BLaER1 treated with 17β-estradiol and CSF1 and Interleukin-3, amounts not matched to agents 10 nM and 100 nM (cell line): ENCODE measurements at regions not wholly inside any gene's neighbourhood (a gene's known extent, or its start where the extent isn't known, plus 50 kb on each side); places are given as distances from the start of the nearest gene placed in this dataset.
A peak's percentile ranks its signal among the peaks of the same experiment; 100 is the strongest.

Experiments used
- H3K27ac ChIP-seq, 11 experiments: shearing (Covaris generic); formaldehyde crosslinking; 2 replicates each; pipeline ENCODE4 v1.8.1; 2022
- H3K27me3 ChIP-seq, 11 experiments: shearing (Covaris generic); formaldehyde crosslinking; 2 replicates each; pipeline ENCODE4 v1.8.1; 2022
- H3K36me3 ChIP-seq, 11 experiments: shearing (Covaris generic); formaldehyde crosslinking; 2 replicates each; pipeline ENCODE4 v1.8.1; 2022
- H3K4me1 ChIP-seq, 10 experiments: shearing (Covaris generic); formaldehyde crosslinking; 2 replicates each; pipeline ENCODE4 v1.8.1; 2022
- H3K4me2 ChIP-seq, 11 experiments: shearing (Covaris generic); formaldehyde crosslinking; 2 replicates each; pipeline ENCODE4 v1.8.1; 2022
- H3K4me3 ChIP-seq, 10 experiments: shearing (Covaris generic); formaldehyde crosslinking; 2 replicates each; pipeline ENCODE4 v1.8.1; 2022
- H3K9ac ChIP-seq, 11 experiments: shearing (Covaris generic); formaldehyde crosslinking; 2 replicates each; pipeline ENCODE4 v1.8.1; 2022
- H3K9me3 ChIP-seq, 11 experiments: shearing (Covaris generic); formaldehyde crosslinking; replicated peaks in 1 of 11; 2 replicates each; pipeline ENCODE4 v1.8.1; 2022
- H4K20me1 ChIP-seq, 11 experiments: shearing (Covaris generic); formaldehyde crosslinking; 2 replicates each; pipeline ENCODE4 v1.8.1; 2022
- Cebpa-rat ChIP-seq, 11 experiments: shearing (Covaris generic); IDR thresholded peaks; 2 replicates each; pipeline ENCODE4 v1.8.1; 2022

DNA sequence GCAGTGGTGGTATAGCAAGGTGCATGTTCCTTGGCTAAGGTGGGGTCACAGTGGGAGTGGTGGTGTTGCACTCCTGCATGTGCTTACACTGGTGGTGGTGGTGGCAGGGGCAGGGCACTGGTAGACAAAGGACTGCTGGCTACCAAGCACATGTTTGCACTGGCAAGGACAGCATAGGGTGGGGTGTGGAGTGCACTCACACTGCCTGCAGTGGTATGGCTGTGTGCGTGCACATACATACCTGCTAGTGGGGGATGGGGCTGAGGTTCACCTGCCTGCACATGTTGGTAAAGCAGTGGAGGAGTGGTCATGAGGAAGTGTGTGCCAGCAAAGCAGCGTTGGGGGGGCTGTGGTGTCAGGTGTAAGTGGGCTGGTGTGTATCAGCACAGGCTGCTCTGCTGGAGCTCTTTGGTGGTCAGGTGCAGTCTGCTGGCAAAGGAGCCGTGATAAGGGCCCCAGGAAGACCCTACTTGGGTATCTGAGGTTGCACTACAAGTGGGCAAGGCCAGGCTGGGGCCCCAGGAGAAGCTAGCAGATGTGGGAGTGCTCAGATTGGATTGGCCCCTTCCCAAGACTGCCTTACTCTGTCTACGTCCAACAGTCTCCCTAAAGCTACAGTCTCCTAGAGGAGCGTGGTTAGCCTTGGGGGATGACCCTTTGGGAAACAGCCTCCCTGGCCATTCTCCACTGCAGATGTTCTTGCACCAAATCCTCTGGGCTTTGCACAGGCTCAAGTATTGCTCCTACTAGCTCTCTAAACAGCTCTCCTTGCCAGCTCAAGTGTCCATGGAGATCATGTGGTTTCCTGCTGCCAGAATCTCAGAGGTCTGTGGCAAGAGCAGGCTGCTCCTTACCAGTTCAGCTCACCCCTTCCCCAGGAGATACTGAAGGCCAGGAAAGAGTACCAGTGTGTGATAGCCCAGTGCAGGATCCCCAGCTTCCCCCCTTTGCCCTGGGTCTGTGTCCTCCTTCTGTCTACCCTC lies 486.3 kb upstream of the PABPC4L start:
- no peaks in the 10 kb centered on the region for H4K20me1 ChIP-seq
- H3K9ac ChIP-seq = no peak overlapping the region
- no peak overlapping the region for H3K4me3 ChIP-seq
- H3K4me1 ChIP-seq = peaks cover 0 to 9% (median 6%) of the 10 kb centered on the region in 10 experiments; a peak in 11 of 20 replicates
- H3K4me2 ChIP-seq = peak overlapping the region in 7 of 11 experiments; percentile 3 to 34 (median 28); a peak in 9 of 22 replicates
- no peaks in the 10 kb centered on the region for H3K9me3 ChIP-seq
- no peaks in the 10 kb centered on the region for H3K27me3 ChIP-seq
- no peak overlapping the region for H3K27ac ChIP-seq
- no peak for TF ChIP-seq Cebpa-rat (IDR thresholded peaks at IDR 0.05)
- no peaks in the 10 kb centered on the region for H3K36me3 ChIP-seq

DNA sequence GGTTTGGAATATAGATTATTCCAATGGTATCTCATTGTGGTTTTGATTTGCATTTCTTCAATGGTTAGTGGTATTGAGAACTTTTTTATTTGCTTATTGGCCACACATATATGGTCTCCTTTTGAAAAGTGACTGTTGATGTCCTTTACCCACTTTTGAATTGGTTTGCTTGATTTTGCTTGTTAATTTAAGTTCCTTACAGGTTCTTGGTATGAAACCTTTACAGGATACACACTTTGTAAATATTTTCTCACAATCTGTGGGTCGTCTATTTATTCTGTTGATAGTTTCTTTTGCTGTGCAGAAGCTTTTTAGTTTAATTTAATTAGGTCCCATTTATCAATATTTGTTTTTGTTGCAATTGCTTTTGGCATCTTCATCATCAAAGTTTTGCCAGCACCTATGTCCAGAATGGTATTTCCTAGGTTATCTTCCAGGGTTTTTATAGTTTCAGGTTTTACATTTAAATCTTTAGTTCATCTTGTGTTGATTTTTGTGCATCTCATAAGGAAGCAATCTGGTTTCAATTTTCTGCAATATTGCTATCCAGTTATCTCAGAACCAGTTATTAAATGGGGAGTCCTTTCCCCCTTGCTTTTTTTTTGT lies 475.7 kb upstream of the PABPC4L start:
- Histone ChIP-seq H3K4me2 (no peak overlapping the region), H3K36me3 (no peaks in the 10 kb centered on the region), H3K27ac (no peak overlapping the region), H3K27me3 (no peaks in the 10 kb centered on the region), H3K9ac (no peak overlapping the region), H3K4me1 (no peaks in the 10 kb centered on the region), H4K20me1 (no peaks in the 10 kb centered on the region), H3K9me3 (no peaks in the 10 kb centered on the region), H3K4me3 (no peak overlapping the region)
- TF ChIP-seq Cebpa-rat (IDR thresholded peaks at IDR 0.05) = no peak

DNA sequence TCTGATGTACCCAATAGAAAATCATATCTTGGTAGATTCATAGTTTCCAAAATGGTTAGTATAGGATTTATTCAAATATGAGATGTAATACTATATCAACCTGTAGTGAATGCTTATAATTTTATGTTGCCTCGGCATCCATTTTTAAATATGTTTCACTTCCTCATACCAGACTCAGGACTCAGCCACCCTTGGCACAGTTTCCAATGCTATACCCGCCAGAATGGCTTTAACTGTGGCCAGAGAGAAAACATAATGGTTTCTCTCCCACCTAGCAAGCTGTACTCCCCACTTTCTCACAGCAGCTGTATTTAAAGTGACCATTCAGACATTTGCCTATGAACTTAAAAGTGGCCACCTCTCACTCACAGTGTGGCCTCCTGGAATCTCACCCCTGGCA lies 466.6 kb upstream of the PABPC4L start:
- H3K4me2 ChIP-seq = no peak overlapping the region

DNA sequence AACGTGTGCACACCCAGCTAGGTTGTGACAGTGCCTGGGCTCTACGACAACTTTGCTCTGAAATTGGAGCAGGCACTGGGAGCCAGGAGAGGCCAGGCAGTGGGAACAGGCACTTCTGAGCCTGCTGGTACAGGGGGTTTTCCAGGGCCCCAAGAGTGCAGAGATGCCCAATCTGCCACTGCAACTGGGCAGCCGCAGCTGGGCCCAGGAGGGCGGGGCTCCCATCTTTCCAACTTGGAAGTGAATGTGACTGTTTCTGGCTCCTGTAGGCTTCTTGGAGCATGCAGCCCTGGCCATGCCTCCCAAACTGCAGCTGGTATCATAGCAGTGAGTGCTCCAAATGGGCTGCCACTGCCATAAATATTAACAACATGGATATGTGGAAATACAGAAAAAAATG lies 465.1 kb upstream of the PABPC4L start:
- no peaks in the 10 kb centered on the region; a peak in 1 of 22 replicates for H3K27me3 ChIP-seq
- no peak overlapping the region for H3K4me2 ChIP-seq
- H3K36me3 ChIP-seq = no peaks in the 10 kb centered on the region
- H3K27ac ChIP-seq = no peak overlapping the region
- no peak overlapping the region for H3K4me3 ChIP-seq
- H3K9ac ChIP-seq = no peak overlapping the region
- H3K9me3 ChIP-seq = peaks cover 0 to 15% (median 5%) of the 10 kb centered on the region in 11 experiments; a peak in 7 of 22 replicates
- TF ChIP-seq Cebpa-rat (IDR thresholded peaks at IDR 0.05) = no peak
- no peaks in the 10 kb centered on the region for H4K20me1 ChIP-seq
- H3K4me1 ChIP-seq = peaks cover 0 to 3% (median 0%) of the 10 kb centered on the region in 10 experiments; a peak in 1 of 20 replicates

More for the DNA sequence above, 466.6 kb upstream of the PABPC4L start:
- no peaks in the 10 kb centered on the region for H4K20me1 ChIP-seq
- no peak overlapping the region for H3K4me3 ChIP-seq
- no peaks in the 10 kb centered on the region; a peak in 1 of 22 replicates for H3K27me3 ChIP-seq
- H3K27ac ChIP-seq = no peak overlapping the region
- H3K9me3 ChIP-seq = peaks cover 0 to 15% (median 5%) of the 10 kb centered on the region in 11 experiments; a peak in 7 of 22 replicates
- TF ChIP-seq Cebpa-rat (IDR thresholded peaks at IDR 0.05) = no peak
- H3K36me3 ChIP-seq = no peaks in the 10 kb centered on the region
- no peak overlapping the region for H3K9ac ChIP-seq
- peaks cover 0 to 3% (median 0%) of the 10 kb centered on the region in 10 experiments; a peak in 1 of 20 replicates for H3K4me1 ChIP-seq

DNA sequence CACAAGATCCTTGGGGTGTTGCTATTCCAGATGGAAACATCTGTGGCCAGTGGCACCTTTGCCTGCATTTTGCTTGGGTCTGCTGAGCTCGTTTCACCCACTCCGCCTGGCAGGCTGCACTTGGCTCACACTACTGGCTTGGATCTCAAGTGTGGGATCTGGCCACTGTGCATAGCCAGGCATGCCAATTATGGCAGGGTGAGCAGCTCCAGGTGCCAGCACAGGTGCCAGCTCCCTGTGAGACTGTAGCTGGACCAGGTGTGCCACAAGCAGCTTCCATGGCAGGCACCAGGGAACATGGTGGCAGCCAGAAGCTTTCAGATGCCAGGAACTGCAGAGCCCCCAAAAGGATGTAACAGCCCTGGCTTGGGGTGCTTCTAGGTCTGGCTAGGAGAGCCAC lies 463.8 kb upstream of the PABPC4L start:
- Histone ChIP-seq H3K4me2 (no peak overlapping the region), H3K36me3 (no peaks in the 10 kb centered on the region), H3K27ac (no peak overlapping the region), H3K4me1 (peaks cover 0 to 3% (median 0%) of the 10 kb centered on the region in 10 experiments; a peak in 1 of 20 replicates), H3K4me3 (no peak overlapping the region), H3K27me3 (no peaks in the 10 kb centered on the region; a peak in 1 of 22 replicates), H4K20me1 (no peaks in the 10 kb centered on the region), H3K9ac (no peak overlapping the region), H3K9me3 (peaks cover 0 to 15% (median 5%) of the 10 kb centered on the region in 11 experiments; a peak in 7 of 22 replicates)
- no peak for TF ChIP-seq Cebpa-rat (IDR thresholded peaks at IDR 0.05)

DNA sequence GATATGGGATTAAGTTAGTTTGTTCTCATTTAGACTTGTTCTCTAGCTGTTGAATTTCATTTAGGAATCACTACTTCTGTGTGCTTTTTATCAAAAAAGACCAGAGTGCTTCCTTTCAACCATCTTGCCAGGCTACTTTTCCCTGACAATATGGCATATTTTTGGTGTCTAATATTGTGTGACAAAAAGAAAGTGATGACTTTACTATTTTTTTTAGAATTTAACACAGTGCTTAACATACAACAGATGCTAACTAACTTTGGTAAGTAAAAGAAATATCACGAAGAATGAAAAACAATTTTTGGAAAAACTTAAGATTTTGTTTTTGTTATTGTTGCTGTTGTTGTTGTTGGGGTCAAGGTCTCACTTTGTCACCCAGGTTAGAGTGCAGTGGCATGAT lies 462.2 kb upstream of the PABPC4L start:
- H3K4me3 ChIP-seq = no peak overlapping the region
- H4K20me1 ChIP-seq = no peaks in the 10 kb centered on the region
- H3K9ac ChIP-seq = no peak overlapping the region
- no peak for TF ChIP-seq Cebpa-rat (IDR thresholded peaks at IDR 0.05)
- no peak overlapping the region for H3K27ac ChIP-seq
- H3K9me3 ChIP-seq = peaks cover 0 to 15% (median 5%) of the 10 kb centered on the region in 11 experiments; a peak in 7 of 22 replicates
- peaks cover 0 to 3% (median 0%) of the 10 kb centered on the region in 10 experiments; a peak in 1 of 20 replicates for H3K4me1 ChIP-seq
- H3K36me3 ChIP-seq = no peaks in the 10 kb centered on the region
- no peak overlapping the region for H3K4me2 ChIP-seq
- H3K27me3 ChIP-seq = no peaks in the 10 kb centered on the region; a peak in 1 of 22 replicates

GRCh38 chr4:134650461-134650860 lies 448.9 kb upstream of the PABPC4L start:
- Histone ChIP-seq H3K27me3 (no peaks in the 10 kb centered on the region), H4K20me1 (no peaks in the 10 kb centered on the region), H3K9me3 (no peaks in the 10 kb centered on the region), H3K4me1 (no peaks in the 10 kb centered on the region), H3K9ac (no peak overlapping the region), H3K4me2 (no peak overlapping the region), H3K36me3 (no peaks in the 10 kb centered on the region), H3K4me3 (no peak overlapping the region), H3K27ac (no peak overlapping the region)
- no peak for TF ChIP-seq Cebpa-rat (IDR thresholded peaks at IDR 0.05)

DNA sequence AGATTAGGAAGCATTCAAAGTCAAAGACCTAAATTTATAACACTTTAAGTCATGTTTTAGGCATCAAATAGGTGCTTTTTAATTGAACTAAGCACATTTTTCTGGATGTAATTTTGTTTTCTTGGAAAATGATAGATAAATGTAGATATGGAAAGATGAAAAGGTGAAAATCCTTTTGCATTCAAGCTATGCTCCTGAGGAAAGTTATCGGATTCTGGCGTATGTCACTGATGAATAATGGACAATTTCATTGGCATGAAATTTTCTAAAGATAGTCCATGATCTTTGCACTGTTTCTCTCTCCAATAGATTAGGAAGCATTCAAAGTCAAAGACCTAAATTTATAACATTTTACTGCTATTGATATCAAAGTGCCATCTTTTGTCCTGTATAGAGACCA lies 444.2 kb upstream of the PABPC4L start:
- no peak for TF ChIP-seq Cebpa-rat (IDR thresholded peaks at IDR 0.05)
- no peaks in the 10 kb centered on the region for H3K27me3 ChIP-seq
- H3K4me2 ChIP-seq = no peak overlapping the region
- no peaks in the 10 kb centered on the region for H3K36me3 ChIP-seq
- H3K4me3 ChIP-seq = no peak overlapping the region
- H3K27ac ChIP-seq = no peak overlapping the region
- no peaks in the 10 kb centered on the region for H4K20me1 ChIP-seq
- no peak overlapping the region for H3K9ac ChIP-seq
- H3K4me1 ChIP-seq = no peaks in the 10 kb centered on the region
- H3K9me3 ChIP-seq = no peaks in the 10 kb centered on the region

DNA sequence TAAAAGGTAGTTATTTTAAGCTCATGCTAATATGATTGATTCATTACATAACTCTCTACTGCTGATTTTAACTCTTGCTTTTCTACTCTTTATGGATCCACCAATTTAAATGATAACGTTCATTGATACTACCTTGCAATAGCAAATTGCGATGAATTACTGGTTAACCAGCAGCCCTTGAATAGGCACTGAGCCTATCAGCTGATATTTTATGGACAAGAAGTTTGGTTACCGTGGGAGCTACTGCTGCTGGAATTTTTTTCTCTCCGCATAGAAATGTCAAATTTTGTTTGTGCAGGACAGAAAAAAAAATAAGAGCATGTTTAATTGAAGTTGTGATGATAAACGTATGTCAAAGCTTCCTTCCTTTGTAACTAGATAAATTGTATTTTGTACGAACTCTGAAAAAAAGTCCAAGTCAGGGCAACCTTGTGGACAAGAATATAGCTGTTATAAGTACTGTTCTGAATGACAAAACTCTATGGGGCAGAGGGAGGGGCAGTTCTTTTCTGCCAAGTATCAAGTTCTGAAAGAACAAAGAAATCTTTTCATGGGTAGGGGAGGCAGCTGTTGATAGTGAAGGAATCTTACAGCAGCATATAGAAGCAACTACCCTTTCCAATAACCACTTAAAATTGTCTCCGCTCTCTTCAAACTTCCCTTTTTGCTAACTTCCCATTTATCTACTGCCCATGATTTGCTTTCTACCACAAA lies 434.9 kb upstream of the PABPC4L start:
- Histone ChIP-seq H3K4me2 (peak overlapping the region in 3 of 11 experiments; percentile 25 to 64 (median 50); a peak in 5 of 22 replicates), H3K27me3 (no peaks in the 10 kb centered on the region), H3K4me1 (peaks cover 0 to 21% (median 0%) of the 10 kb centered on the region in 10 experiments; a peak in 6 of 20 replicates), H3K9me3 (no peaks in the 10 kb centered on the region), H3K4me3 (no peak overlapping the region), H3K27ac (no peak overlapping the region), H3K36me3 (no peaks in the 10 kb centered on the region), H4K20me1 (no peaks in the 10 kb centered on the region), H3K9ac (no peak overlapping the region)
- no peak for TF ChIP-seq Cebpa-rat (IDR thresholded peaks at IDR 0.05)
